NB4 (cell line): ENCODE measurements at regions not wholly inside any gene's neighbourhood (a gene's known extent, or its start where the extent isn't known, plus 50 kb on each side); places are given as distances from the start of the nearest gene placed in this dataset.

Experiments used
- MAX ChIP-seq: IDR thresholded peaks from 2 replicates; pipeline ENCODE4 v1.6.1; 2011; ENCODE audit warnings: low read depth, low read length
- MYC ChIP-seq: IDR thresholded peaks from 2 replicates; pipeline ENCODE4 v1.6.1; 2011; ENCODE audit warnings: low read depth, low read length
- POLR2A ChIP-seq: IDR thresholded peaks from 2 replicates; pipeline ENCODE4 v1.6.1; 2011; ENCODE audit warnings: mild to moderate bottlenecking; ENCODE audit not compliant: insufficient read length; ENCODE audit errors: extremely low read depth
- TF ChIP-seq, protein P1 (sequence below): IDR thresholded peaks from one replicate; pipeline ENCODE4 v1.5.1; 2012; ENCODE audit warnings: low read depth, low read length

DNA sequence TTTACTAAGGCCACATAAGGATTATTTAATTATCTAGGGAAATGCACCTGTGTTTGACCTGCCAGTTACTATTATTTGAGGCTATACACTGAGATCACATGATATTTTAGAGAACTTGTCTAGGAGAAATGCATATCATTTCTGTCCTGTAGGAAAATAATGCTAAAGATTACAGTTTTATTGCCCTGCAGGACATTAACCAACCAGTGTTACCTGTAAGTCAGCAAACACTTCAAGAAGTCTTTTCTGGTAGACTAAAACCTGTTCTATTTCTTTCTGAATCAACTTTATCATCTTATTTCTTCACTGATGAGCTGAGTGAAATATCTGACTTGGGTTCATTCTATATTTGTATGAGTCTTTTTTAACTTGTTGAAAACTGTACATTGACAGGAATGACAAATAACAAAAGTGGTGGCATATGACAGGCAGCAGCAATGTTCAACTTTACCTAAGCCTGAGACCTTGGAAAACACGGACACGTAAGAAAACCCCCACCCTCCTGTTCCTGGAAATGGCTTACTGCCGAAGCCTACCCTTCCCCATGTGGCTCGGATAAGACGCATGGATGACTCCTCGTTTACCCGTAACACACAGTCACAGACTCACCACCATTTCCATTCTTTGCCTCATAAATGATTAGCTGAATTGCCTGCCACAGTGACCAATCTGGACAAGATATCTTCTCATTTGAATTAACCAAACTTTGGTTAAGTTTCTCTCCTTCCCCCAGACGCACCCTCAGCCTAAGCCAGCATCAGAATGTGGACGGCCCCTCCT lies 118.0 kb upstream of the CD93 start:
- TF ChIP-seq, protein P1, sequence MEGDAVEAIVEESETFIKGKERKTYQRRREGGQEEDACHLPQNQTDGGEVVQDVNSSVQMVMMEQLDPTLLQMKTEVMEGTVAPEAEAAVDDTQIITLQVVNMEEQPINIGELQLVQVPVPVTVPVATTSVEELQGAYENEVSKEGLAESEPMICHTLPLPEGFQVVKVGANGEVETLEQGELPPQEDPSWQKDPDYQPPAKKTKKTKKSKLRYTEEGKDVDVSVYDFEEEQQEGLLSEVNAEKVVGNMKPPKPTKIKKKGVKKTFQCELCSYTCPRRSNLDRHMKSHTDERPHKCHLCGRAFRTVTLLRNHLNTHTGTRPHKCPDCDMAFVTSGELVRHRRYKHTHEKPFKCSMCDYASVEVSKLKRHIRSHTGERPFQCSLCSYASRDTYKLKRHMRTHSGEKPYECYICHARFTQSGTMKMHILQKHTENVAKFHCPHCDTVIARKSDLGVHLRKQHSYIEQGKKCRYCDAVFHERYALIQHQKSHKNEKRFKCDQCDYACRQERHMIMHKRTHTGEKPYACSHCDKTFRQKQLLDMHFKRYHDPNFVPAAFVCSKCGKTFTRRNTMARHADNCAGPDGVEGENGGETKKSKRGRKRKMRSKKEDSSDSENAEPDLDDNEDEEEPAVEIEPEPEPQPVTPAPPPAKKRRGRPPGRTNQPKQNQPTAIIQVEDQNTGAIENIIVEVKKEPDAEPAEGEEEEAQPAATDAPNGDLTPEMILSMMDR = no peak
- no peak for TF ChIP-seq POLR2A
- TF ChIP-seq MAX = no peak
- TF ChIP-seq MYC = no peak
